Ovary (tissue), 7 donors: ENCODE measurements at regions not wholly inside any gene's neighbourhood (a gene's known extent, or its start where the extent isn't known, plus 50 kb on each side); places are given as distances from the start of the nearest gene placed in this dataset.

ENCODE experiments used
- DNase-seq, 5 donors: peaks; one replicate each; pipeline ENCODE4 v3.0.0-alpha.2; 2019 to 2020
- H3K27ac ChIP-seq, 2 donors: fragments of 200-600 bp; one replicate each; pipeline versions ENCODE4 v1.5.1 to v1.8.0; 2019 to 2022
- H3K27me3 ChIP-seq: fragments of 200-600 bp; one replicate; pipeline ENCODE4 v1.8.0; 2022
- H3K36me3 ChIP-seq: fragments of 200-600 bp; sonication (generic); one replicate; pipeline ENCODE4 v1.5.1; 2019
- H3K4me1 ChIP-seq: one replicate; pipeline ENCODE4 v1.8.1; 2013; ENCODE audit warnings: mild to moderate bottlenecking, moderate library complexity; ENCODE audit not compliant: insufficient read depth
- H3K4me3 ChIP-seq: fragments of 200-600 bp; sonication (generic); one replicate; pipeline ENCODE4 v1.5.1; 2017
- H3K9me3 ChIP-seq, 2 donors: fragments of 200-600 bp in 1 of 2; sonication (generic) in 1 of 2; one replicate each; pipeline versions ENCODE4 v1.5.1 to v1.8.1; 2013 to 2019; ENCODE audit warnings: mild to moderate bottlenecking in 1 of 2, moderate library complexity in 1 of 2
- CTCF ChIP-seq, 3 donors: fragments of 450-650 bp in 2 of 3; fragments of 200-600 bp in 1 of 3; IDR thresholded peaks; one replicate each; pipeline versions ENCODE4 v1.5.1 to v1.8.0; 2016 to 2022; ENCODE audit warnings: antibody characterized with exemption in 3 of 3, mild to moderate bottlenecking in 1 of 3
- EP300 ChIP-seq: sonication (generic); formaldehyde crosslinking; IDR thresholded peaks from one replicate; pipeline ENCODE4 v1.6.1; 2017; ENCODE audit warnings: antibody characterized with exemption
- POLR2A ChIP-seq: fragments of 450-650 bp; IDR thresholded peaks from one replicate; pipeline ENCODE4 v1.6.1; 2017; ENCODE audit warnings: antibody characterized with exemption, mild to moderate bottlenecking, moderate library complexity
- WGBS, 3 donors: extraction: QIAGEN DNeasy Blood & Tissue Kit in 1 of 3; methylation state at CpG; one replicate each; pipeline versions ENCODE4 v1.1.5 to v1.1.7; 2013 to 2017; 5-methylcytosine and 5-hydroxymethylcytosine counted together
- intact Hi-C, 4 donors: fragments of 100-400 bp; cut with DNase I; formaldehyde crosslinking; loops; one replicate each; pipeline versions ENCODE4 v1.11.0 to v1.15.1; 2022 to 2023
- donor health status: DM: no; HTN: no; CAD: no; lungs with moderate emphysema.
- donor health status: DM: no; HTN: no; CAD: no.
- donor health status: Bipolar disorder and iron deficiency.
- donor health status: DM: no; HTN: no; CAD: no.
- donor health status: DM: yes; HTN: yes; CAD: no.

- WGBS, 3 donors = 18 to 39% (median 20%) methylated on average over 6 of the region's 6 CpGs
- TF ChIP-seq POLR2A = no peak
- peak in 3 of 5 donors; percentile 39 to 43 (median 43) for DNase-seq
- intact Hi-C loops = no loop called here
- Histone ChIP-seq H3K36me3 (no peaks in the 10 kb centered on the region), H3K4me3 (no peak overlapping the region), H3K27ac (peak overlapping the region in 1 of 2 donors; percentile 65), H3K4me1 (peaks cover 13% of the 10 kb centered on the region), H3K9me3 (no peaks in the 10 kb centered on the region), H3K27me3 (no peaks in the 10 kb centered on the region)
Measured at GRCh38 chr10:44818041-44818649, 93.0 kb upstream of the TMEM72 start.

DNA sequence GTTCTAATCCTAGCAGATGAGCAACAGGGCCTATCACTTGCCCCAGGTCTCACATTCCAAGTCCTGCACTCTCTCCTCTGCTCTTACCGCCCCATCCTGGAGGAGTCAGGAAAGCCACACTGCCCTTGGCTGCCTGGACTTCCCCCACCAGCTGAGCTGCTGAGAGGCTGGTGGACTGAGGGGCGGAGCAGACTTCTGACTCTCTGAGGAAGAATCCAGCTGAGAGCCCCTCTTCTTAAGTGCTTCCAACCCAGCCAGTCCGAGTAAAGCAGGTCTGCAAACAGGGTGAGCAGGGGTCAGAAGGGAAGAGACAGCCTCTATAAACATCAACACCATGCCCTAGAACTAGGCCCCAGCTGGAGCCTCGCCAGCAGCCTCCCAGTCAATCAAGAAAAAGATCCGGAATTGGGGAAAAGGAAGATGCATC is 92.4 kb upstream of the TMEM72 start:
- Histone ChIP-seq H3K4me3 (no peak overlapping the region), H3K36me3 (no peaks in the 10 kb centered on the region), H3K4me1 (peaks cover 13% of the 10 kb centered on the region), H3K9me3 (no peaks in the 10 kb centered on the region), H3K27me3 (no peaks in the 10 kb centered on the region), H3K27ac (peak overlapping the region in 1 of 2 donors; percentile 65)
- TF ChIP-seq EP300 = no peak
- TF ChIP-seq CTCF (IDR thresholded peaks at IDR 0.05) = no peak
- DNase-seq = peak in 3 of 5 donors; percentile 36 to 57 (median 56)
- WGBS, 3 donors = 49 to 65% (median 56%) methylated on average over 5 of the region's 5 CpGs
- intact Hi-C loops = no loop called here

GRCh38 chr10:44820094-44820493 is 91.0 kb upstream of the TMEM72 start:
- no peak for DNase-seq
- intact Hi-C loops = no loop called here
- no peak overlapping the region for H3K4me3 ChIP-seq
- WGBS, 3 donors = 94 to 97% (median 95%) methylated on average over 3 of the region's 3 CpGs
- no peaks in the 10 kb centered on the region for H3K9me3 ChIP-seq
- H3K27me3 ChIP-seq = no peaks in the 10 kb centered on the region
- peaks cover 13% of the 10 kb centered on the region for H3K4me1 ChIP-seq
- TF ChIP-seq CTCF (IDR thresholded peaks at IDR 0.05) = no peak
- no peak for TF ChIP-seq POLR2A
- TF ChIP-seq EP300 = no peak
- no peak overlapping the region for H3K27ac ChIP-seq
- H3K36me3 ChIP-seq = no peaks in the 10 kb centered on the region

DNA sequence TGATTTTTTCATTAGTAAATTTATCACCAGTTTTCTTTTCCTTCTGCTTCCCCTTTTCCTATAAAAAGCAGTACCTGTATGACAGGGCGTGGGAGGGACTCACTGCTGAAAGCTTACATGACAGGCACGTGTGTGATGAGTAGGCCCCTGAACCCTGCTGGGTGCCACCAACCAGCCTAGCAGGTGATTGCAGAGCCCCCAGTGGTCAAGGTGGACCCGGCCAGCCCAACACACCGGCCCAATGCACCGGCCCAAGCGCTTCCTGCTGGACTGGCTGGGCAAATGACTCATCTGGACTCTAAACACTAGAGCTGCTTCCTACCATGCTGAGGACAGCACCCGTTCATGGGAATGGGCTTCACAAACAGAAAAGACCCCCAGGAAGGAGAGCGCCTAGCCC is 89.8 kb upstream of the TMEM72 start:
- H3K4me1 ChIP-seq = peaks cover 13% of the 10 kb centered on the region
- no peak overlapping the region for H3K27ac ChIP-seq
- no peak for TF ChIP-seq EP300
- TF ChIP-seq POLR2A = no peak
- no peak for TF ChIP-seq CTCF (IDR thresholded peaks at IDR 0.05)
- no peaks in the 10 kb centered on the region for H3K9me3 ChIP-seq
- no peak overlapping the region for H3K4me3 ChIP-seq
- DNase-seq = no peak
- H3K27me3 ChIP-seq = no peaks in the 10 kb centered on the region
- no peaks in the 10 kb centered on the region for H3K36me3 ChIP-seq
- intact Hi-C loops = no loop called here
- 94 to 99% (median 95%) methylated on average over 8 of the region's 8 CpGs for WGBS, 3 donors

GRCh38 chr10:44822349-44822748 is 88.8 kb upstream of the TMEM72 start:
- intact Hi-C loops = no loop called here
- Histone ChIP-seq H3K4me1 (peaks cover 13% of the 10 kb centered on the region), H3K9me3 (no peaks in the 10 kb centered on the region), H3K36me3 (no peaks in the 10 kb centered on the region), H3K4me3 (no peak overlapping the region), H3K27ac (no peak overlapping the region), H3K27me3 (no peaks in the 10 kb centered on the region)
- TF ChIP-seq POLR2A = no peak
- no peak for TF ChIP-seq EP300
- TF ChIP-seq CTCF (IDR thresholded peaks at IDR 0.05) = no peak
- WGBS, 3 donors = 97 to 98% (median 97%) methylated on average over 3 of the region's 3 CpGs
- no peak for DNase-seq
